IMR-90 (cell line): ENCODE measurements at regions not wholly inside any gene's neighbourhood (a gene's known extent, or its start where the extent isn't known, plus 50 kb on each side); places are given as distances from the start of the nearest gene placed in this dataset.

Source experiments
- ATAC-seq: fragments of 200-7000 bp; cut with Tn5 transposase; 2 replicates; pipeline ENCODE4 v1.9.1; 2020; ENCODE audit warnings: low read depth, mild to moderate bottlenecking, moderate library complexity
- BruUV-seq: library from RNA; stranded (reverse); fragments of 400-500 nt; replicated peaks from 2 replicates; lab custom pipeline; 2021; lab: Mats Ljungman, UMichigan
- CTCF ChIA-PET: fragments of 300-600 bp; formaldehyde crosslinking; extraction: SDS; loops from one replicate; lab custom pipeline; 2021; ENCODE audit warnings: antibody characterized with exemption; lab: Yijun Ruan, JAX
- POLR2A ChIA-PET: fragments of 300-600 bp; sonication (Branson Sonifier 250); formaldehyde crosslinking; loops from one replicate; lab custom pipeline; 2022; ENCODE audit warnings: antibody characterized with exemption; ENCODE audit not compliant: unreplicated experiment; lab: Charles Lee
- DNase-seq: peaks from one replicate; pipeline ENCODE4 v3.0.0; 2013
- H2AFZ ChIP-seq: replicated peaks from 2 replicates; pipeline ENCODE3; 2013; ENCODE audit warnings: low read length, mild to moderate bottlenecking; ENCODE audit not compliant: poor library complexity
- H2AK5ac ChIP-seq: 2 replicates; pipeline ENCODE4 v1.6.1; 2013; ENCODE audit warnings: low read depth, low read length, inconsistent platforms
- H2AK9ac ChIP-seq: replicated peaks from 2 replicates; pipeline ENCODE3; 2013; ENCODE audit warnings: mild to moderate bottlenecking, low read depth, low read length, moderate library complexity; ENCODE audit not compliant: poor library complexity
- H2BK120ac ChIP-seq: 2 replicates; pipeline ENCODE4 v1.6.1; 2013; ENCODE audit warnings: low read depth, low read length, inconsistent platforms
- H2BK15ac ChIP-seq: 3 replicates; pipeline ENCODE4 v1.6.1; 2013; ENCODE audit warnings: low read depth, low read length, inconsistent platforms
- H2BK20ac ChIP-seq: 2 replicates; pipeline ENCODE4 v1.6.1; 2013; ENCODE audit warnings: low read depth, mild to moderate bottlenecking, inconsistent platforms, low read length, moderate library complexity
- H2BK5ac ChIP-seq: 2 replicates; pipeline ENCODE4 v1.6.1; 2013; ENCODE audit warnings: mild to moderate bottlenecking, low read depth, low read length, inconsistent platforms; ENCODE audit not compliant: poor library complexity, severe bottlenecking
- H3K14ac ChIP-seq: replicated peaks from 2 replicates; pipeline ENCODE4 v1.6.1; 2013; ENCODE audit warnings: low read depth, low read length, inconsistent platforms
- H3K18ac ChIP-seq: 2 replicates; pipeline ENCODE4 v1.6.1; 2013; ENCODE audit warnings: low read depth, low read length, control low read depth
- H3K23ac ChIP-seq: 2 replicates; pipeline ENCODE4 v1.6.1; 2013; ENCODE audit warnings: low read depth, low read length, inconsistent platforms
- H3K27ac ChIP-seq: 2 replicates; pipeline ENCODE4 v1.5.1; 2013; ENCODE audit warnings: mild to moderate bottlenecking, control low read depth, low read length; ENCODE audit not compliant: insufficient read depth
- H3K27me3 ChIP-seq: 2 replicates; pipeline ENCODE4 v1.6.1; 2013; ENCODE audit warnings: low read length; ENCODE audit not compliant: control insufficient read depth, insufficient read depth
- H3K36me3 ChIP-seq: 2 replicates; pipeline ENCODE4 v1.6.1; 2013; ENCODE audit warnings: low read length, mixed read lengths; ENCODE audit not compliant: control insufficient read depth, insufficient read depth
- H3K4ac ChIP-seq: 2 replicates; pipeline ENCODE4 v1.6.1; 2013; ENCODE audit warnings: low read depth, low read length, inconsistent platforms
- H3K4me1 ChIP-seq: 2 replicates; pipeline ENCODE4 v1.6.1; 2013; ENCODE audit warnings: low read length, mixed read lengths; ENCODE audit not compliant: control insufficient read depth, insufficient read depth
- H3K4me2 ChIP-seq: 2 replicates; pipeline ENCODE4 v1.6.1; 2013; ENCODE audit warnings: low read depth, mild to moderate bottlenecking, control low read depth, low read length, moderate library complexity
- H3K4me3 ChIP-seq: 2 replicates; pipeline ENCODE4 v1.5.1; 2013; ENCODE audit warnings: low read depth, mild to moderate bottlenecking, control low read depth, low read length, moderate library complexity; ENCODE audit not compliant: insufficient read depth
- H3K56ac ChIP-seq: 2 replicates; pipeline ENCODE4 v1.6.1; 2013; ENCODE audit warnings: low read length, inconsistent platforms; ENCODE audit not compliant: insufficient read depth; ENCODE audit errors: extremely low read depth
- H3K79me1 ChIP-seq, 2 experiments: 2 replicates each; pipeline ENCODE4 v1.6.1; 2013; ENCODE audit warnings: low read length in 2 of 2, inconsistent platforms in 1 of 2, low read depth in 1 of 2
- H3K9ac ChIP-seq: 2 replicates; pipeline ENCODE4 v1.6.1; 2013; ENCODE audit warnings: low read depth, low read length, control low read depth
- H3K9me1 ChIP-seq: 2 replicates; pipeline ENCODE4 v1.6.1; 2013; ENCODE audit warnings: low read length, inconsistent platforms; ENCODE audit not compliant: insufficient read depth
- H3K9me3 ChIP-seq: 2 replicates; pipeline ENCODE4 v1.6.1; 2013; ENCODE audit warnings: low read length; ENCODE audit not compliant: control insufficient read depth, insufficient read depth
- H4K20me1 ChIP-seq: 2 replicates; pipeline ENCODE4 v1.6.1; 2013; ENCODE audit warnings: low read length, inconsistent platforms; ENCODE audit not compliant: insufficient read depth
- H4K5ac ChIP-seq: 2 replicates; pipeline ENCODE4 v1.6.1; 2013; ENCODE audit warnings: mild to moderate bottlenecking, low read depth, low read length, control low read depth
- H4K8ac ChIP-seq, 2 experiments: 2 replicates each; pipeline ENCODE4 v1.6.1; 2013; ENCODE audit warnings: low read depth in 2 of 2, low read length in 2 of 2, control low read depth in 1 of 2, inconsistent platforms in 1 of 2
- H4K91ac ChIP-seq: 2 replicates; pipeline ENCODE4 v1.6.1; 2013; ENCODE audit warnings: low read depth, low read length, inconsistent platforms; ENCODE audit not compliant: insufficient read depth
- CHD1 ChIP-seq: IDR thresholded peaks from 2 replicates; pipeline ENCODE4 v1.6.1; 2012; ENCODE audit warnings: low read depth, low read length, improper control_type of control experiment
- FOS ChIP-seq: fragments of 150-350 bp; IDR thresholded peaks from 2 replicates; pipeline ENCODE4 v1.6.1; 2016; ENCODE audit warnings: low read depth, low read length
- NFE2L2 ChIP-seq: fragments of 150-350 bp; IDR thresholded peaks from 2 replicates; pipeline ENCODE4 v1.6.1; 2016; ENCODE audit warnings: low read depth, mild to moderate bottlenecking, low read length
- POLR2A ChIP-seq: IDR thresholded peaks from 2 replicates; pipeline ENCODE4 v1.6.1; 2012; ENCODE audit warnings: mild to moderate bottlenecking, low read depth, low read length
- RAD21 ChIP-seq: IDR thresholded peaks from 2 replicates; pipeline ENCODE4 v1.6.1; 2012; ENCODE audit warnings: low read length, improper control_type of control experiment
- RCOR1 ChIP-seq: IDR thresholded peaks from 2 replicates; pipeline ENCODE4 v1.6.1; 2012; ENCODE audit warnings: mild to moderate bottlenecking, low read length, improper control_type of control experiment; ENCODE audit not compliant: insufficient replicate concordance
- RFX5 ChIP-seq: IDR thresholded peaks from 2 replicates; pipeline ENCODE4 v1.8.0; 2012; ENCODE audit warnings: low read depth, mild to moderate bottlenecking, low read length, moderate library complexity
- SMC3 ChIP-seq: fragments of 150-350 bp; IDR thresholded peaks from 2 replicates; pipeline ENCODE4 v1.6.1; 2016; ENCODE audit warnings: low read depth, mild to moderate bottlenecking, antibody characterized with exemption, low read length, moderate library complexity
- WGBS, 2 experiments: methylation state at CpG; one replicate each; pipeline versions ENCODE4 v1.1.5 to v1.1.7; 2013; ENCODE audit warnings: missing lambda C conversion rate in 2 of 2; ENCODE audit not compliant: insufficient read length in 1 of 2; ENCODE audit errors: extremely low coverage in 2 of 2; 5-methylcytosine and 5-hydroxymethylcytosine counted together
- dilution Hi-C: fragments of 300-500 bp; cut with HindIII; formaldehyde crosslinking; loops from one replicate; pipeline ENCODE4 v1.14.3; 2018; ENCODE audit warnings: low sequenced_read_pairs; ENCODE audit not compliant: unreplicated experiment
- in situ Hi-C: fragments of 300-500 bp; cut with MboI; formaldehyde crosslinking; loops from 3 replicates; pipeline ENCODE4 v1.14.3; 2019; ENCODE audit warnings: low sequenced_read_pairs, inconsistent platforms, mixed read lengths
- intact Hi-C: fragments of 100-400 bp; cut with micrococcal nuclease; formaldehyde crosslinking; loops from 2 replicates; pipeline ENCODE4 v1.10.0; 2022

GRCh38 chr15:95923792-95924191, 406.7 kb upstream of the NR2F2 start:
- dilution Hi-C loops (no loop called here), intact Hi-C loops (no loop called here)

More at GRCh38 chr15:95923792-95924191, 406.7 kb upstream of the NR2F2 start:
- H3K27ac ChIP-seq: no peak overlapping the region
- no peak overlapping the region for H2AFZ ChIP-seq
- BruUV-seq: no TSS peak
- no peak overlapping the region for H2AK9ac ChIP-seq
- no peaks in the 10 kb centered on the region for H3K4me1 ChIP-seq
- no peaks in the 10 kb centered on the region for H4K20me1 ChIP-seq
- in situ Hi-C loops: no loop called here
- H3K4ac ChIP-seq: no peak overlapping the region
- ChIA-PET CTCF (no interaction called here), POLR2A (interaction anchor here (0.6 kb wide), 1 partner anchor 235 kb away, joined by 4 read pairs; no protein-coding TSS in a partner anchor)
- no CpG with 5 or more reads among the region's 4 CpGs for WGBS, 2 experiments
- TF ChIP-seq RAD21 (no peak), CHD1 (no peak), NFE2L2 (no peak), SMC3 (no peak), RFX5 (no peak), FOS (no peak), POLR2A (no peak), RCOR1 (no peak)
- no peak overlapping the region for H3K18ac ChIP-seq
- H4K8ac ChIP-seq: no peak overlapping the region
- no peak overlapping the region for H4K91ac ChIP-seq
- H4K5ac ChIP-seq: no peak overlapping the region
- H3K9me1 ChIP-seq: no peaks in the 10 kb centered on the region
- H3K14ac ChIP-seq: no peak overlapping the region
- ATAC-seq (no peak), DNase-seq (no peak)
- no peaks in the 10 kb centered on the region for H3K27me3 ChIP-seq
- H3K4me3 ChIP-seq: no peak overlapping the region
- H2BK15ac ChIP-seq: no peak overlapping the region
- H3K79me1 ChIP-seq: no peaks in the 10 kb centered on the region
- H3K4me2 ChIP-seq: no peak overlapping the region
- no peak overlapping the region for H3K9ac ChIP-seq
- no peak overlapping the region for H2BK120ac ChIP-seq
- no peak overlapping the region for H3K56ac ChIP-seq
- no peak overlapping the region for H2BK20ac ChIP-seq
- H3K23ac ChIP-seq: no peak overlapping the region
- H2AK5ac ChIP-seq: no peak overlapping the region
- H3K9me3 ChIP-seq: no peaks in the 10 kb centered on the region
- H3K36me3 ChIP-seq: no peaks in the 10 kb centered on the region
- H2BK5ac ChIP-seq: no peak overlapping the region
